HepG2 (cell line): ENCODE measurements at regions not wholly inside any gene's neighbourhood (a gene's known extent, or its start where the extent isn't known, plus 50 kb on each side); places are given as distances from the start of the nearest gene placed in this dataset.

Experiments used
- ATAC-seq: fragments of 200-7000 bp; cut with Tn5 transposase; 3 replicates; pipeline ENCODE4 v1.9.1; 2020; ENCODE audit warnings: mild to moderate bottlenecking, moderate library complexity
- BruUV-seq: library from RNA; stranded (reverse); fragments of 400-500 nt; replicated peaks from 2 replicates; lab custom pipeline; 2021; lab: Mats Ljungman, UMichigan
- CTCF ChIA-PET: fragments of 300-600 bp; formaldehyde crosslinking; extraction: SDS; loops from one replicate; lab custom pipeline; 2021; ENCODE audit warnings: low total read pairs, inconsistent platforms, low intra/inter-chr PET ratio; lab: Yijun Ruan, JAX
- POLR2A ChIA-PET: fragments of 350-600 bp; sonication (Branson Sonifier 250); formaldehyde crosslinking; loops from one replicate; lab custom pipeline; 2020; ENCODE audit warnings: antibody characterized with exemption, inconsistent platforms; lab: Yijun Ruan, JAX
- DNase-seq: peaks from one replicate; pipeline ENCODE4 v3.0.0-alpha.2; 2015; ENCODE audit warnings: low spot score
- FAIRE-seq: peaks from 3 replicates; lab custom pipeline; 2011; peaks lifted over from hg19 to GRCh38; lab: Jason Lieb, UNC
- H2AFZ ChIP-seq: one replicate; pipeline ENCODE4 v1.6.1; 2011; ENCODE audit warnings: low read length, inconsistent platforms
- H3K27ac ChIP-seq: fragments of 300-600 bp; 3 replicates; pipeline ENCODE4 v1.8.0; 2011; ENCODE audit warnings: mixed run types, mild to moderate bottlenecking, mixed read lengths, low read length, inconsistent platforms; ENCODE audit not compliant: insufficient read depth; ENCODE audit errors: extremely low read length
- H3K27me3 ChIP-seq, 2 experiments: fragments of 200-600 bp in 1 of 2; 2 replicates in 1 of 2; 3 replicates in 1 of 2; pipeline versions ENCODE4 v1.6.0 to v1.8.0; 2011; ENCODE audit warnings: low read length in 2 of 2, mild to moderate bottlenecking in 2 of 2, moderate library complexity in 2 of 2, inconsistent platforms in 1 of 2; ENCODE audit not compliant: insufficient read depth in 2 of 2, control insufficient read depth in 1 of 2
- H3K36me3 ChIP-seq, 2 experiments: fragments of 200-600 bp in 1 of 2; replicated peaks in 1 of 2; 2 replicates in 1 of 2; 3 replicates in 1 of 2; pipeline versions ENCODE4 v1.5.1 to v1.8.0; 2011; ENCODE audit warnings: low read length in 2 of 2, inconsistent platforms in 1 of 2; ENCODE audit not compliant: insufficient read depth in 2 of 2, control insufficient read depth in 1 of 2
- H3K4me1 ChIP-seq: 2 replicates; pipeline ENCODE4 v1.5.1; 2012; ENCODE audit warnings: low read length, inconsistent platforms; ENCODE audit not compliant: insufficient read depth
- H3K4me2 ChIP-seq: 2 replicates; pipeline ENCODE4 v1.6.0; 2011; ENCODE audit warnings: low read depth, low read length, inconsistent platforms
- H3K4me3 ChIP-seq, 3 experiments: fragments of 200-600 bp in 1 of 3; sonication (generic), shearing (Covaris generic) in 1 of 3; replicated peaks in 1 of 3; 2 replicates each; pipeline ENCODE4 v1.5.1; 2011 to 2016; ENCODE audit warnings: low read length in 3 of 3, inconsistent platforms in 2 of 3, low read depth in 2 of 3, mild to moderate bottlenecking in 2 of 3, control low read depth in 1 of 3, mixed read lengths in 1 of 3; ENCODE audit not compliant: insufficient read depth in 1 of 3
- H3K79me2 ChIP-seq: one replicate; pipeline ENCODE4 v1.6.1; 2011; ENCODE audit warnings: low read length, inconsistent platforms; ENCODE audit not compliant: insufficient read depth
- H3K9ac ChIP-seq: 2 replicates; pipeline ENCODE4 v1.6.0; 2011; ENCODE audit warnings: mild to moderate bottlenecking, low read depth, low read length, inconsistent platforms; ENCODE audit not compliant: insufficient read depth
- H3K9me3 ChIP-seq: 2 replicates; pipeline ENCODE4 v1.5.1; 2012; ENCODE audit warnings: mild to moderate bottlenecking, low read length
- H4K20me1 ChIP-seq: 2 replicates; pipeline ENCODE4 v1.6.0; 2011; ENCODE audit warnings: inconsistent platforms, mild to moderate bottlenecking, low read length, moderate library complexity; ENCODE audit not compliant: insufficient read depth
- CREB1 ChIP-seq, 2 experiments: fragments of 450-650 bp in 1 of 2; IDR thresholded peaks; 2 replicates each; pipeline ENCODE4 v1.6.1; 2016 to 2017; ENCODE audit warnings: control low read depth in 1 of 2, mild to moderate bottlenecking in 1 of 2, missing compliant biosample characterization in 1 of 2, missing genetic modification characterization in 1 of 2
- ELF3 ChIP-seq: IDR thresholded peaks from 2 replicates; pipeline ENCODE4 v1.6.1; 2016; ENCODE audit warnings: missing genetic modification reagents, missing compliant biosample characterization
- GABPB1 ChIP-seq: IDR thresholded peaks from 2 replicates; pipeline ENCODE4 v1.6.1; 2016; ENCODE audit warnings: mild to moderate bottlenecking, missing genetic modification reagents, moderate library complexity, missing compliant biosample characterization
- HES4 ChIP-seq: sonication (generic); formaldehyde crosslinking; IDR thresholded peaks from 2 replicates; pipeline ENCODE4 v1.9.0; 2021; ENCODE audit warnings: mild to moderate bottlenecking, missing genetic modification reagents, borderline replicate concordance
- MEF2D ChIP-seq: sonication (generic); formaldehyde crosslinking; IDR thresholded peaks from 2 replicates; pipeline ENCODE4 v1.5.1; 2020; ENCODE audit warnings: mild to moderate bottlenecking, missing genetic modification reagents
- MXI1 ChIP-seq: IDR thresholded peaks from 3 replicates; pipeline ENCODE4 v1.6.1; 2012; ENCODE audit warnings: low read depth, low read length, inconsistent platforms, borderline replicate concordance
- NPAS2 ChIP-seq: sonication (generic); formaldehyde crosslinking; IDR thresholded peaks from 2 replicates; pipeline ENCODE4 v1.8.0; 2022; ENCODE audit warnings: mild to moderate bottlenecking, missing genetic modification reagents, borderline replicate concordance
- RELA ChIP-seq: sonication (generic); formaldehyde crosslinking; IDR thresholded peaks from 2 replicates; pipeline ENCODE4 v1.4.0; 2020; ENCODE audit warnings: missing genetic modification reagents
- SIX4 ChIP-seq: sonication (generic); formaldehyde crosslinking; IDR thresholded peaks from 2 replicates; pipeline ENCODE4 v1.4.0; 2020; ENCODE audit warnings: missing genetic modification reagents
- ZEB1 ChIP-seq: IDR thresholded peaks from 2 replicates; pipeline ENCODE4 v1.6.1; 2012; ENCODE audit warnings: mild to moderate bottlenecking, low read depth, inconsistent platforms; ENCODE audit not compliant: insufficient replicate concordance
- ZNF205 ChIP-seq: IDR thresholded peaks from 2 replicates; pipeline ENCODE4 v1.6.1; 2018; ENCODE audit warnings: missing biosample characterization, missing genetic modification reagents
- ZNF501 ChIP-seq: sonication (generic); formaldehyde crosslinking; IDR thresholded peaks from 2 replicates; pipeline ENCODE4 v1.5.1; 2020; ENCODE audit warnings: mild to moderate bottlenecking, moderate library complexity, missing genetic modification reagents
- ZNF562 ChIP-seq: sonication (generic); formaldehyde crosslinking; IDR thresholded peaks from 2 replicates; pipeline ENCODE4 v1.8.0; 2022; ENCODE audit warnings: missing genetic modification reagents, borderline replicate concordance
- ZNF652 ChIP-seq: IDR thresholded peaks from 2 replicates; pipeline ENCODE4 v1.6.1; 2016; ENCODE audit warnings: low read depth, borderline replicate concordance
- WGBS: methylation state at CpG from one replicate; pipeline ENCODE4 v1.1.6; 2017; ENCODE audit warnings: low lambda C conversion rate; 5-methylcytosine and 5-hydroxymethylcytosine counted together
- in situ Hi-C: cut with HindIII; loops from 2 replicates; pipeline ENCODE4 v1.10.0; 2017; ENCODE audit warnings: low pct_unique_long_range_greater_than_20kb; ENCODE audit not compliant: extremely low pct_ligation_motif_present
- intact Hi-C: fragments of 100-400 bp; cut with micrococcal nuclease; formaldehyde crosslinking; loops from one replicate; pipeline ENCODE4 v1.10.0; 2022; ENCODE audit not compliant: unreplicated experiment
- TF ChIP-seq, protein P1 (sequence below): sonication (generic); formaldehyde crosslinking; IDR thresholded peaks from 2 replicates; pipeline ENCODE4 v1.4.0; 2020; ENCODE audit warnings: missing genetic modification reagents, mild to moderate bottlenecking, borderline replicate concordance
- TF ChIP-seq, protein P2 (sequence below): sonication (generic); formaldehyde crosslinking; IDR thresholded peaks from 2 replicates; pipeline ENCODE4 v1.5.0; 2020; ENCODE audit warnings: mild to moderate bottlenecking, missing genetic modification reagents
- TF ChIP-seq, protein P3 (sequence below): sonication (generic); formaldehyde crosslinking; IDR thresholded peaks from 2 replicates; pipeline ENCODE4 v1.5.0; 2020; ENCODE audit warnings: mild to moderate bottlenecking, missing genetic modification reagents

DNA sequence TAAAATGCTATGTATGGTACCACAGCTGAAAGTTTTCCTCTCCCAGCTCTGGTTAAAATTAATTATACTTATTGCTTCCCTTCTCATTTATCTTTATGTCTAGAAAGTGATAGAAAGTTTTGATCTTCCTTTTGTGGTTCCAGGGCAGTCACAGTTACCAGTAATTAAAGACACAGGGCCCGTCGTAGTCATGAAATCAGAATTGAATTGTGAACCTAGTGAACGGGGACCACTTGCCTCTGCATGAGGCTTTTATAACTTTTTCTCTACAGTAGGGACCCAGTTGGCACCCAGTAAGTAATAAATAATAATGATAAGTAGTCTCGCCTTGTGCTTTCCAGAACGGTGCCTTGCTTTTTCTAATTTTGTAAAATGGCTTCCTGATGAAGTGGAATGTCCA is 231.7 kb upstream of the SATB1 start (continued):
- TF ChIP-seq, protein P1, sequence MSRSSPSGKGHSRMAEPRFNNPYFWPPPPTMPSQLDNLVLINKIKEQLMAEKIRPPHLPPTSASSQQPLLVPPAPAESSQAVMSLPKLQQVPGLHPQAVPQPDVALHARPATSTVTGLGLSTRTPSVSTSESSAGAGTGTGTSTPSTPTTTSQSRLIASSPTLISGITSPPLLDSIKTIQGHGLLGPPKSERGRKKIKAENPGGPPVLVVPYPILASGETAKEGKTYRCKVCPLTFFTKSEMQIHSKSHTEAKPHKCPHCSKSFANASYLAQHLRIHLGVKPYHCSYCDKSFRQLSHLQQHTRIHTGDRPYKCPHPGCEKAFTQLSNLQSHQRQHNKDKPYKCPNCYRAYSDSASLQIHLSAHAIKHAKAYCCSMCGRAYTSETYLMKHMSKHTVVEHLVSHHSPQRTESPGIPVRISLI = no peak

DNA sequence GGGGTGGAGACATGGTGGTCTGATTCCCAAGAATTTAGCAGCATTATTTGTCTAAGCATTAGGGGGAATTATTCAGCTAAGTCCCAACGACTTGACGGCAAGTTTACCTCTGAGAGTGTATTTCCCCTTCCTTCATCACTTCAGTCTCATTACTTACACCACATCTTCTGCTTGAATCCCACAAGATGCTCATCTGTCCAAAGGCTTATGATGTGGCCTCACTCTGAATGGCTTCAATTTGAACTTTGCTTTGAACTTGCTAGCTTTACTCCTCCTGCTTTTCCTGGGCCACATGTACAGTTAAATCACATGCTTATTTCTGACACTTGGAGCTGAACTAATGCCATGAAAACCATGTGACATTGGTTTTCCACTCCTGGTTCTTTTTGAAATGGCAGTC is 231.3 kb upstream of the SATB1 start:
- no peak for ATAC-seq
- H3K27ac ChIP-seq = no peak overlapping the region
- no peaks in the 10 kb centered on the region for H3K9me3 ChIP-seq
- no peak overlapping the region for H3K4me3 ChIP-seq
- in situ Hi-C loops (no loop called here), intact Hi-C loops (no loop called here)
- no peak overlapping the region for H3K9ac ChIP-seq
- H3K4me2 ChIP-seq = no peak overlapping the region
- H2AFZ ChIP-seq = no peak overlapping the region
- FAIRE-seq = no peak
- H3K79me2 ChIP-seq = no peaks in the 10 kb centered on the region
- no peaks in the 10 kb centered on the region for H4K20me1 ChIP-seq
- ChIA-PET CTCF (no interaction called here), POLR2A (no interaction called here)
- no peaks in the 10 kb centered on the region for H3K4me1 ChIP-seq
- WGBS = 0% methylated on average over 2 of the region's 2 CpGs
- H3K36me3 ChIP-seq = no peaks in the 10 kb centered on the region
- no peak for DNase-seq
- H3K27me3 ChIP-seq = no peaks in the 10 kb centered on the region
- no TSS peak for BruUV-seq
- TF ChIP-seq RELA = no peak
- no peak for TF ChIP-seq ZNF205 (CRISPR knock-in tag)
- TF ChIP-seq NPAS2 = no peak
- no peak for TF ChIP-seq MXI1
- TF ChIP-seq SIX4 (CRISPR knock-in tag) = no peak
- TF ChIP-seq MEF2D (CRISPR knock-in tag) = no peak
- TF ChIP-seq, protein P2, sequence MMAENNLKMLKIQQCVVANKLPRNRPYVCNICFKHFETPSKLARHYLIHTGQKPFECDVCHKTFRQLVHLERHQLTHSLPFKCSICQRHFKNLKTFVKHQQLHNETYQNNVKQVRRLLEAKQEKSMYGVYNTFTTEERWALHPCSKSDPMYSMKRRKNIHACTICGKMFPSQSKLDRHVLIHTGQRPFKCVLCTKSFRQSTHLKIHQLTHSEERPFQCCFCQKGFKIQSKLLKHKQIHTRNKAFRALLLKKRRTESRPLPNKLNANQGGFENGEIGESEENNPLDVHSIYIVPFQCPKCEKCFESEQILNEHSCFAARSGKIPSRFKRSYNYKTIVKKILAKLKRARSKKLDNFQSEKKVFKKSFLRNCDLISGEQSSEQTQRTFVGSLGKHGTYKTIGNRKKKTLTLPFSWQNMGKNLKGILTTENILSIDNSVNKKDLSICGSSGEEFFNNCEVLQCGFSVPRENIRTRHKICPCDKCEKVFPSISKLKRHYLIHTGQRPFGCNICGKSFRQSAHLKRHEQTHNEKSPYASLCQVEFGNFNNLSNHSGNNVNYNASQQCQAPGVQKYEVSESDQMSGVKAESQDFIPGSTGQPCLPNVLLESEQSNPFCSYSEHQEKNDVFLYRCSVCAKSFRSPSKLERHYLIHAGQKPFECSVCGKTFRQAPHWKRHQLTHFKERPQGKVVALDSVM (CRISPR knock-in tag) = no peak
- no peak for TF ChIP-seq GABPB1 (CRISPR knock-in tag)
- TF ChIP-seq ZEB1 = no peak
- TF ChIP-seq HES4 = no peak
- TF ChIP-seq ZNF652 (CRISPR knock-in tag) = no peak
- TF ChIP-seq, protein P3, sequence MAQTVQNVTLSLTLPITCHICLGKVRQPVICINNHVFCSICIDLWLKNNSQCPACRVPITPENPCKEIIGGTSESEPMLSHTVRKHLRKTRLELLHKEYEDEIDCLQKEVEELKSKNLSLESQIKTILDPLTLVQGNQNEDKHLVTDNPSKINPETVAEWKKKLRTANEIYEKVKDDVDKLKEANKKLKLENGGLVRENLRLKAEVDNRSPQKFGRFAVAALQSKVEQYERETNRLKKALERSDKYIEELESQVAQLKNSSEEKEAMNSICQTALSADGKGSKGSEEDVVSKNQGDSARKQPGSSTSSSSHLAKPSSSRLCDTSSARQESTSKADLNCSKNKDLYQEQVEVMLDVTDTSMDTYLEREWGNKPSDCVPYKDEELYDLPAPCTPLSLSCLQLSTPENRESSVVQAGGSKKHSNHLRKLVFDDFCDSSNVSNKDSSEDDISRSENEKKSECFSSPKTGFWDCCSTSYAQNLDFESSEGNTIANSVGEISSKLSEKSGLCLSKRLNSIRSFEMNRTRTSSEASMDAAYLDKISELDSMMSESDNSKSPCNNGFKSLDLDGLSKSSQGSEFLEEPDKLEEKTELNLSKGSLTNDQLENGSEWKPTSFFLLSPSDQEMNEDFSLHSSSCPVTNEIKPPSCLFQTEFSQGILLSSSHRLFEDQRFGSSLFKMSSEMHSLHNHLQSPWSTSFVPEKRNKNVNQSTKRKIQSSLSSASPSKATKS (CRISPR knock-in tag) = no peak
- no peak for TF ChIP-seq CREB1 (IDR thresholded peaks at IDR 0.05)
- TF ChIP-seq CREB1 (CRISPR knock-in tag; IDR thresholded peaks at IDR 0.05) = no peak
- TF ChIP-seq ZNF562 (CRISPR knock-in tag) = no peak
- no peak for TF ChIP-seq ELF3 (CRISPR knock-in tag)
- no peak for TF ChIP-seq ZNF501 (CRISPR knock-in tag)
